ENCODE measurements at regions not wholly inside any gene's neighbourhood (a gene's known extent, or its start where the extent isn't known, plus 50 kb on each side); places are given as distances from the start of the nearest gene placed in this dataset.

DNA sequence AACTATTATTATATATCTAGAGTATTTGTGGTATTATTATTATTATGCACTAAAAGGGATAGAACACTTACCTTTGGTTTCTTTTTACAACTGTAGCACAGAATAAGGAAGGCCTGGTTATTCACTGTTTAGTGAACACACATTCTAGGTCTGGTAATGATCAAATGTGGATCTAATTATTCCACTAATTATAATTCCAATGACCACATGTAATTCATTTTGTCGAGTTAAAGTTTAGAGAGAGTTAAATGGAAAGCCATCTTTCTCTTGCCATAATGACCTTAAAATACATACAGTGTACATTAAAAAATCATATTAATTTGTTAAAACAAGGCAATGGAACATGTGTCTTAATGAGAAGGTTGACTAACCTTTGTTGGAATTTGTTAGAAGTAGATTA, 147.8 kb downstream of the SEM1 start:
- TF ChIP-seq, protein P1, sequence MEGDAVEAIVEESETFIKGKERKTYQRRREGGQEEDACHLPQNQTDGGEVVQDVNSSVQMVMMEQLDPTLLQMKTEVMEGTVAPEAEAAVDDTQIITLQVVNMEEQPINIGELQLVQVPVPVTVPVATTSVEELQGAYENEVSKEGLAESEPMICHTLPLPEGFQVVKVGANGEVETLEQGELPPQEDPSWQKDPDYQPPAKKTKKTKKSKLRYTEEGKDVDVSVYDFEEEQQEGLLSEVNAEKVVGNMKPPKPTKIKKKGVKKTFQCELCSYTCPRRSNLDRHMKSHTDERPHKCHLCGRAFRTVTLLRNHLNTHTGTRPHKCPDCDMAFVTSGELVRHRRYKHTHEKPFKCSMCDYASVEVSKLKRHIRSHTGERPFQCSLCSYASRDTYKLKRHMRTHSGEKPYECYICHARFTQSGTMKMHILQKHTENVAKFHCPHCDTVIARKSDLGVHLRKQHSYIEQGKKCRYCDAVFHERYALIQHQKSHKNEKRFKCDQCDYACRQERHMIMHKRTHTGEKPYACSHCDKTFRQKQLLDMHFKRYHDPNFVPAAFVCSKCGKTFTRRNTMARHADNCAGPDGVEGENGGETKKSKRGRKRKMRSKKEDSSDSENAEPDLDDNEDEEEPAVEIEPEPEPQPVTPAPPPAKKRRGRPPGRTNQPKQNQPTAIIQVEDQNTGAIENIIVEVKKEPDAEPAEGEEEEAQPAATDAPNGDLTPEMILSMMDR (IDR thresholded peaks at IDR 0.05; ENCODE audit: low read length) = no peak
- TF ChIP-seq EZH2 (IDR thresholded peaks at IDR 0.05; ENCODE audit: borderline replicate concordance, low read length) = no peak

Measured in OCI-LY1 (cell line).